H1 (cell line): ENCODE measurements at regions not wholly inside any gene's neighbourhood (a gene's known extent, or its start where the extent isn't known, plus 50 kb on each side); places are given as distances from the start of the nearest gene placed in this dataset.

Experiments
- KDM1A ChIP-seq: fragments of 200-600, 300-600 bp; sonication (generic); IDR thresholded peaks from 2 replicates; pipeline ENCODE4 v1.7.1; 2016; ENCODE audit warnings: mild to moderate bottlenecking, low read length, borderline replicate concordance
- TF ChIP-seq, protein P1 (sequence below): fragments of 300-600 bp; sonication (generic); IDR thresholded peaks from 2 replicates; pipeline ENCODE4 v1.7.1; 2012; ENCODE audit warnings: low read length, moderate library complexity, mild to moderate bottlenecking, inconsistent platforms; ENCODE audit not compliant: insufficient replicate concordance

DNA sequence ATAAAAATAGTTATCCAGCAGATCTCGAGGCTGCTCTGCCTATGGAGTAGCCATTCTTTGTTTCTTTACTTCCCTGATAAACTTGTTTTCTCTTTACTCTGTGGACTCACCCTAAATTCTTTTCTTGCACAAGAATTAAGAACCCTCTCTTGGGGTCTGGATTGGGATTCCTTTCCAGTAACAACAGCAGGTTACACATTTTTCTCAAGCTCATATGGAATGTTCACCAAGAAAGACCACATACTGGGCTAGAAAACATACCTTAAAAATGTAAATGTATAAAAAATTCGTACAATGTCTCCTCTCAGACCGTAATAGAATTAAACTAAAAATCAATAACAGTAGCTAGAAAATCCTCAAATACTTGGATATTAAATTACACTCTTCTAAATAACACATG, 299.2 kb downstream of the CNTN3 start (continued):
- TF ChIP-seq, protein P1, sequence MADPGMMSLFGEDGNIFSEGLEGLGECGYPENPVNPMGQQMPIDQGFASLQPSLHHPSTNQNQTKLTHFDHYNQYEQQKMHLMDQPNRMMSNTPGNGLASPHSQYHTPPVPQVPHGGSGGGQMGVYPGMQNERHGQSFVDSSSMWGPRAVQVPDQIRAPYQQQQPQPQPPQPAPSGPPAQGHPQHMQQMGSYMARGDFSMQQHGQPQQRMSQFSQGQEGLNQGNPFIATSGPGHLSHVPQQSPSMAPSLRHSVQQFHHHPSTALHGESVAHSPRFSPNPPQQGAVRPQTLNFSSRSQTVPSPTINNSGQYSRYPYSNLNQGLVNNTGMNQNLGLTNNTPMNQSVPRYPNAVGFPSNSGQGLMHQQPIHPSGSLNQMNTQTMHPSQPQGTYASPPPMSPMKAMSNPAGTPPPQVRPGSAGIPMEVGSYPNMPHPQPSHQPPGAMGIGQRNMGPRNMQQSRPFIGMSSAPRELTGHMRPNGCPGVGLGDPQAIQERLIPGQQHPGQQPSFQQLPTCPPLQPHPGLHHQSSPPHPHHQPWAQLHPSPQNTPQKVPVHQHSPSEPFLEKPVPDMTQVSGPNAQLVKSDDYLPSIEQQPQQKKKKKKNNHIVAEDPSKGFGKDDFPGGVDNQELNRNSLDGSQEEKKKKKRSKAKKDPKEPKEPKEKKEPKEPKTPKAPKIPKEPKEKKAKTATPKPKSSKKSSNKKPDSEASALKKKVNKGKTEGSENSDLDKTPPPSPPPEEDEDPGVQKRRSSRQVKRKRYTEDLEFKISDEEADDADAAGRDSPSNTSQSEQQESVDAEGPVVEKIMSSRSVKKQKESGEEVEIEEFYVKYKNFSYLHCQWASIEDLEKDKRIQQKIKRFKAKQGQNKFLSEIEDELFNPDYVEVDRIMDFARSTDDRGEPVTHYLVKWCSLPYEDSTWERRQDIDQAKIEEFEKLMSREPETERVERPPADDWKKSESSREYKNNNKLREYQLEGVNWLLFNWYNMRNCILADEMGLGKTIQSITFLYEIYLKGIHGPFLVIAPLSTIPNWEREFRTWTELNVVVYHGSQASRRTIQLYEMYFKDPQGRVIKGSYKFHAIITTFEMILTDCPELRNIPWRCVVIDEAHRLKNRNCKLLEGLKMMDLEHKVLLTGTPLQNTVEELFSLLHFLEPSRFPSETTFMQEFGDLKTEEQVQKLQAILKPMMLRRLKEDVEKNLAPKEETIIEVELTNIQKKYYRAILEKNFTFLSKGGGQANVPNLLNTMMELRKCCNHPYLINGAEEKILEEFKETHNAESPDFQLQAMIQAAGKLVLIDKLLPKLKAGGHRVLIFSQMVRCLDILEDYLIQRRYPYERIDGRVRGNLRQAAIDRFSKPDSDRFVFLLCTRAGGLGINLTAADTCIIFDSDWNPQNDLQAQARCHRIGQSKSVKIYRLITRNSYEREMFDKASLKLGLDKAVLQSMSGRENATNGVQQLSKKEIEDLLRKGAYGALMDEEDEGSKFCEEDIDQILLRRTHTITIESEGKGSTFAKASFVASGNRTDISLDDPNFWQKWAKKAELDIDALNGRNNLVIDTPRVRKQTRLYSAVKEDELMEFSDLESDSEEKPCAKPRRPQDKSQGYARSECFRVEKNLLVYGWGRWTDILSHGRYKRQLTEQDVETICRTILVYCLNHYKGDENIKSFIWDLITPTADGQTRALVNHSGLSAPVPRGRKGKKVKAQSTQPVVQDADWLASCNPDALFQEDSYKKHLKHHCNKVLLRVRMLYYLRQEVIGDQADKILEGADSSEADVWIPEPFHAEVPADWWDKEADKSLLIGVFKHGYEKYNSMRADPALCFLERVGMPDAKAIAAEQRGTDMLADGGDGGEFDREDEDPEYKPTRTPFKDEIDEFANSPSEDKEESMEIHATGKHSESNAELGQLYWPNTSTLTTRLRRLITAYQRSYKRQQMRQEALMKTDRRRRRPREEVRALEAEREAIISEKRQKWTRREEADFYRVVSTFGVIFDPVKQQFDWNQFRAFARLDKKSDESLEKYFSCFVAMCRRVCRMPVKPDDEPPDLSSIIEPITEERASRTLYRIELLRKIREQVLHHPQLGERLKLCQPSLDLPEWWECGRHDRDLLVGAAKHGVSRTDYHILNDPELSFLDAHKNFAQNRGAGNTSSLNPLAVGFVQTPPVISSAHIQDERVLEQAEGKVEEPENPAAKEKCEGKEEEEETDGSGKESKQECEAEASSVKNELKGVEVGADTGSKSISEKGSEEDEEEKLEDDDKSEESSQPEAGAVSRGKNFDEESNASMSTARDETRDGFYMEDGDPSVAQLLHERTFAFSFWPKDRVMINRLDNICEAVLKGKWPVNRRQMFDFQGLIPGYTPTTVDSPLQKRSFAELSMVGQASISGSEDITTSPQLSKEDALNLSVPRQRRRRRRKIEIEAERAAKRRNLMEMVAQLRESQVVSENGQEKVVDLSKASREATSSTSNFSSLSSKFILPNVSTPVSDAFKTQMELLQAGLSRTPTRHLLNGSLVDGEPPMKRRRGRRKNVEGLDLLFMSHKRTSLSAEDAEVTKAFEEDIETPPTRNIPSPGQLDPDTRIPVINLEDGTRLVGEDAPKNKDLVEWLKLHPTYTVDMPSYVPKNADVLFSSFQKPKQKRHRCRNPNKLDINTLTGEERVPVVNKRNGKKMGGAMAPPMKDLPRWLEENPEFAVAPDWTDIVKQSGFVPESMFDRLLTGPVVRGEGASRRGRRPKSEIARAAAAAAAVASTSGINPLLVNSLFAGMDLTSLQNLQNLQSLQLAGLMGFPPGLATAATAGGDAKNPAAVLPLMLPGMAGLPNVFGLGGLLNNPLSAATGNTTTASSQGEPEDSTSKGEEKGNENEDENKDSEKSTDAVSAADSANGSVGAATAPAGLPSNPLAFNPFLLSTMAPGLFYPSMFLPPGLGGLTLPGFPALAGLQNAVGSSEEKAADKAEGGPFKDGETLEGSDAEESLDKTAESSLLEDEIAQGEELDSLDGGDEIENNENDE: no peak
- TF ChIP-seq KDM1A: no peak
